ENCODE measurements at regions not wholly inside any gene's neighbourhood (a gene's known extent, or its start where the extent isn't known, plus 50 kb on each side); places are given as distances from the start of the nearest gene placed in this dataset.

DNA sequence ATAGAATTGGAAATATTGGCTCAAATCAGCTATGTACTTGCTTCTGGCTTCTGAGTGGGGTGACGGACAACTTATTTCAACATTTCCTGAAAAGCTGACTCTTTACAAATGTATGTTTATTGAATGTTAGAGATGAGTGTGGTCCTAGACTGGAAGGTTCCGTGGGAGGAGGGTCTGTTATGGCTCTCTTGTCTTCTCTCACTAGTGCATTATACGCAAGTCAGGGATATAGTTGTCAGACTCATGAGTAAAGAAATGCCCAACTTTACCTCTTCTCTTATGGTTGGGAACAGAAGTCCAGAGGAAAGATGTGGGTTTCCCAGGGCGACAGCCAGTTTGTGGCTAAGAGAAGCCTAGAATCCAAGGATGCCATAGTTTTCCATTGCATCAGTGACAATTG lies 839.3 kb upstream of the WWC1 start:
- Histone ChIP-seq H3K9ac (ENCODE audit: low read length) (no peak overlapping the region), H2AFZ (ENCODE audit: low read depth, low read length) (no peak overlapping the region)

DNA sequence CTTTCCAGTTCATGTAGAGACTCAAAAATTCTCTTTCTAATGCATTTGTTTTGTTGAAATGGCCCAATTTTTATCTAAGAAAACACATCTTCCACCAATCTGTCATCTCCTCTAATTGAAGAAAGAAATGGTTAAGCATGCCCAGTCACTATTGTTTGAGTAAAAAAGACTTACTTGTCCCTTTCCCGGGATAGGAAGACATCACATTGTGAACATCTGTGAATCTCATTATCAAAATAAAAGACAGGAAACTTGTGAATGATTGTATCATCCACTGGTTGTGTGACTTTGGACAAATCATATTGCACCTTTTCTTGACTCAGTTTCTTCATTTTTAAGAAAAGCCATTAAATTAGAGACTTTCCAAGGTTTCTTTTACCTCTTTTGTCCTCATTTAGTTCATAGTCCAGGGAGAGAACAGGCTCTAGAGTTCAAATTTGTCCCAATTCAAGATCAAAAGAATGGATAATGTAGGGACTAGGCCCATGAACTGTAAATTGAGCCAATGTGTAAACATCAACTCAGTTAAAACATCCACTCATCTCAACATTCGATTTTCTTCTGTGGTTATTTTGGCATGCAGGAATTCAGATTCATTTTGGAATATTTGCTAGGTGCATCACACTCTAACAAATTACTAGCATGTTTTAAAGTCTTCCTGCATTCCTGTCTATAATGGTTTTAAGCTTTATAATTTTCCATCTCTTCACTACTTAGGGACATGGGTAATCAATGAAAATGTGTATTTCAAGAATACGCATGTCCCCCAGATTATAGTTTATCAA lies 838.0 kb upstream of the WWC1 start:
- no peaks in the 10 kb centered on the region for H3K27me3 ChIP-seq (ENCODE audit: insufficient read depth, low read depth, low read length)
- no peak overlapping the region for H2AFZ ChIP-seq (ENCODE audit: low read depth, low read length)
- no peaks in the 10 kb centered on the region for H3K79me2 ChIP-seq (replicated peaks; ENCODE audit: insufficient read depth, low read length)
- no peak overlapping the region for H3K4me2 ChIP-seq (ENCODE audit: low read length)
- no peak overlapping the region for H3K4me3 ChIP-seq (ENCODE audit: low read length)
- H3K27ac ChIP-seq (ENCODE audit: low read length) = no peak overlapping the region
- no peak overlapping the region for H3K9ac ChIP-seq (ENCODE audit: low read length)
- H3K9me2 ChIP-seq (ENCODE audit: insufficient read depth, low read length) = no peaks in the 10 kb centered on the region
- no peaks in the 10 kb centered on the region for H3F3A ChIP-seq (ENCODE audit: insufficient read depth, low read length, poor library complexity, severe bottlenecking)
- no peaks in the 10 kb centered on the region for H3K9me3 ChIP-seq (ENCODE audit: low read length)
- no peaks in the 10 kb centered on the region for H3K36me3 ChIP-seq (ENCODE audit: insufficient read depth, low read length)
- H4K20me1 ChIP-seq (ENCODE audit: insufficient read depth) = no peaks in the 10 kb centered on the region
- TF ChIP-seq SMC3 (conservative IDR thresholded peaks at IDR 0.05; ENCODE audit: poor library complexity) (no peak), RAD21 (conservative IDR thresholded peaks at IDR 0.05) (no peak), POLR2AphosphoS5 (IDR thresholded peaks at IDR 0.05) (no peak), MXI1 (conservative IDR thresholded peaks at IDR 0.05; ENCODE audit: poor library complexity, severe bottlenecking) (no peak), EP300 (conservative IDR thresholded peaks at IDR 0.05; ENCODE audit: poor library complexity, severe bottlenecking) (no peak), TAF1 (IDR thresholded peaks at IDR 0.05; ENCODE audit: low read depth) (no peak), EZH2 (IDR thresholded peaks at IDR 0.05; ENCODE audit: borderline replicate concordance, insufficient read depth, low read length, poor library complexity, severe bottlenecking) (no peak), CTCF (IDR thresholded peaks at IDR 0.05; ENCODE audit: poor library complexity, severe bottlenecking) (no peak)

More for the DNA sequence above, 839.3 kb upstream of the WWC1 start:
- Histone ChIP-seq H3K4me2 (ENCODE audit: low read length) (no peak overlapping the region), H3K79me2 (replicated peaks; ENCODE audit: insufficient read depth, low read length) (no peaks in the 10 kb centered on the region), H3F3A (ENCODE audit: insufficient read depth, low read length, poor library complexity, severe bottlenecking) (no peaks in the 10 kb centered on the region), H3K27me3 (ENCODE audit: insufficient read depth, low read depth, low read length) (no peaks in the 10 kb centered on the region), H3K9me3 (ENCODE audit: low read length) (no peaks in the 10 kb centered on the region), H3K36me3 (ENCODE audit: insufficient read depth, low read length) (no peaks in the 10 kb centered on the region), H3K9me2 (ENCODE audit: insufficient read depth, low read length) (no peaks in the 10 kb centered on the region), H4K20me1 (ENCODE audit: insufficient read depth) (no peaks in the 10 kb centered on the region), H3K4me3 (ENCODE audit: low read length) (no peak overlapping the region), H3K27ac (ENCODE audit: low read length) (no peak overlapping the region)
- no peak for TF ChIP-seq REST (IDR thresholded peaks at IDR 0.05; ENCODE audit: borderline replicate concordance)
- no peak for TF ChIP-seq EP300 (conservative IDR thresholded peaks at IDR 0.05; ENCODE audit: poor library complexity, severe bottlenecking)
- no peak for TF ChIP-seq SMC3 (conservative IDR thresholded peaks at IDR 0.05; ENCODE audit: poor library complexity)
- TF ChIP-seq MXI1 (conservative IDR thresholded peaks at IDR 0.05; ENCODE audit: poor library complexity, severe bottlenecking) = no peak
- TF ChIP-seq EZH2 (IDR thresholded peaks at IDR 0.05; ENCODE audit: borderline replicate concordance, insufficient read depth, low read length, poor library complexity, severe bottlenecking) = no peak
- TF ChIP-seq RAD21 (conservative IDR thresholded peaks at IDR 0.05) = no peak
- TF ChIP-seq POLR2AphosphoS5 (IDR thresholded peaks at IDR 0.05) = no peak
- no peak for TF ChIP-seq TAF1 (IDR thresholded peaks at IDR 0.05; ENCODE audit: low read depth)
- no peak for TF ChIP-seq CTCF (IDR thresholded peaks at IDR 0.05; ENCODE audit: poor library complexity, severe bottlenecking)
